ENCODE measurements at regions not wholly inside any gene's neighbourhood (a gene's known extent, or its start where the extent isn't known, plus 50 kb on each side); places are given as distances from the start of the nearest gene placed in this dataset.
"Not testable (repeated sequence)": the region's sequence is repeated elsewhere in the genome, so short reads cannot be mapped to it uniquely, and the experiment has no call there.

DNA sequence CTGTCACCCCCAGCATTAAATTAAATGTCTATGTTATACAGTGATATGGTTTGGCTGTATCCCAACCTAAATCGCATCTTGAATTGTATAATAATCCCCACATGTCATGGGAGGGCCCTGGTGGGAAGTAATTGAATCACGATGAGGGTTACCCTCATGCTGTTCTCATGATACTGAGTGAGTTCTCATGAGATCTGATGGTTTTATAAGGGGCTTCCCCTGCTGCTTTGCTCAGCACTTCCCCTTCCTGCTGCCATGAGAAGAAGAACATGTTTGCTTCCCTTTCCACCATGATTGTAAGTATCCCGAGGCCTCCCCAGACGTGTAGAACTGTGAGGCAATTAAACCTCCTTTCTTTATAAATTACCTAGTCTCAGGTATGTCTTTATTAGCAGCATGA is 445.7 kb downstream of the MRPL39 start:
- no peaks in the 10 kb centered on the region for H3K9me3 ChIP-seq
- no peak overlapping the region for H3K4me3 ChIP-seq
- no peak overlapping the region for H3K27ac ChIP-seq
- no peaks in the 10 kb centered on the region for H3K27me3 ChIP-seq (ENCODE audit: low read depth)
- DNase-seq: no peak
- ATAC-seq: no peak
- TF ChIP-seq, protein P1, sequence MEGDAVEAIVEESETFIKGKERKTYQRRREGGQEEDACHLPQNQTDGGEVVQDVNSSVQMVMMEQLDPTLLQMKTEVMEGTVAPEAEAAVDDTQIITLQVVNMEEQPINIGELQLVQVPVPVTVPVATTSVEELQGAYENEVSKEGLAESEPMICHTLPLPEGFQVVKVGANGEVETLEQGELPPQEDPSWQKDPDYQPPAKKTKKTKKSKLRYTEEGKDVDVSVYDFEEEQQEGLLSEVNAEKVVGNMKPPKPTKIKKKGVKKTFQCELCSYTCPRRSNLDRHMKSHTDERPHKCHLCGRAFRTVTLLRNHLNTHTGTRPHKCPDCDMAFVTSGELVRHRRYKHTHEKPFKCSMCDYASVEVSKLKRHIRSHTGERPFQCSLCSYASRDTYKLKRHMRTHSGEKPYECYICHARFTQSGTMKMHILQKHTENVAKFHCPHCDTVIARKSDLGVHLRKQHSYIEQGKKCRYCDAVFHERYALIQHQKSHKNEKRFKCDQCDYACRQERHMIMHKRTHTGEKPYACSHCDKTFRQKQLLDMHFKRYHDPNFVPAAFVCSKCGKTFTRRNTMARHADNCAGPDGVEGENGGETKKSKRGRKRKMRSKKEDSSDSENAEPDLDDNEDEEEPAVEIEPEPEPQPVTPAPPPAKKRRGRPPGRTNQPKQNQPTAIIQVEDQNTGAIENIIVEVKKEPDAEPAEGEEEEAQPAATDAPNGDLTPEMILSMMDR (IDR thresholded peaks at IDR 0.05): no peak
- no peaks in the 10 kb centered on the region for H3K36me3 ChIP-seq
- H3K4me1 ChIP-seq: no peaks in the 10 kb centered on the region
- intact Hi-C loops (cut with DNase I): no loop called here

DNA sequence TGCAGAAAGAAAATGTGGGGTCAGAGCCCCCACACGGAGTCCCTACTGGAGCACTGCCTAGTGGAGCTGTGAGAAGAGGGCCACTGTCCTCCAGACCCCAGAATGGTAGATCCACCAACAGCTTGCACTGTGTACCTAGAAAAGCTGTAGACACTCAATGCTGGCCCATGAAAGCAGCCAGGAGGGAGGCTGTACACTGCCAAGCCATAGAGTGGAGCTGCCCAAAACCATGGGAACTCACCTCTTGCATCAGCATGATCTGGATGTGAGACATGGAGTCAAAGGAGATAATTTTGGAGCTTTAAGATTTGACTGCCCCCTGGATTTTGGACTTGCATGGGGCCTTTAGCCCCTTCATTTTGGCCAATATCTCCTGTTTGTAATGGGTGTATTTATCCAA is 452.3 kb downstream of the MRPL39 start:
- H3K9me3 ChIP-seq; ATAC-seq; H3K27me3 ChIP-seq (ENCODE audit: low read depth); H3K27ac ChIP-seq; DNase-seq; H3K4me3 ChIP-seq; H3K36me3 ChIP-seq; intact Hi-C loops (cut with DNase I); H3K4me1 ChIP-seq: not testable (repeated sequence)

DNA sequence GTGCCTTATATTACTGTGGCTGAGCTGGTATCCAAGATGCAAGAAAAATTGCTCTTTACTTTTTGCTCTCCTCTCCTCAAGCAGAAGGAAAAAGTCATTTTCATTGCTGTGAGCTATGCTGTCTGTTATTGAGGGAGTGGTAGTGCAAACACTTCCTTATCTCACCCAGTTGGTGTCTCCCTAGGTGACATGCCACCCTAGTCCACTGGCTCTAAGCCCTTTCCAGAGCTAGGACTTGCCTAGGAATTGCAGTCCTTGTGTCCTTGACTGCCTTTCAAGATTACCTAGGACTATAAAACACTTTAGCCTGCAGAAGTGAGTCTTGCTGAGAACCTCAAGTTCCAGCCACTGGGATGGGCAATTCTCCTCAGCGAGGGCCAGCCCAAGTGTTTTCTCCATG is 458.3 kb downstream of the MRPL39 start:
- peak; percentile 16 to 54 for ATAC-seq
- H3K27me3 ChIP-seq (ENCODE audit: low read depth): no peaks in the 10 kb centered on the region

DNA sequence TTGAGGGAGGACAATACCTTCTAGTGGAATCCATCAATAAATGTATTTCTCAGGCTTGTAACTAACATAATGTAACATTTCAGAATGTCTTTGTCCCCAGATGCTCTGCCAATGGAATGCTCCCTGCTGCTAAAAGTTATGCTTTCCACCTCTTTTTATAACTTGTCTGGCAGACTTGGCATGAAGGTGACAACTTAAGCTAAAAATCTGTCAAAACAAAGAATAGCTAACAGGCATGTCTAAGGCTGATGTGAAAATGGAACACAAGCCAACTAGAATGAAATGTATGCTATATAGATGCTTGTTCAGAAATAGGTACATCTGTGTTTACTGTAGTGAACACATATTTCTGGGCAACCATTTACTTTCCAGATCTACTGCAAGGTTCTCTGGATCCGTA is 467.9 kb downstream of the MRPL39 start:
- intact Hi-C loops (cut with DNase I): no loop called here
- TF ChIP-seq, protein P1 (IDR thresholded peaks at IDR 0.05): no peak
- Histone ChIP-seq H3K4me1 (no peaks in the 10 kb centered on the region), H3K4me3 (no peak overlapping the region), H3K27ac (no peak overlapping the region), H3K9me3 (no peaks in the 10 kb centered on the region), H3K27me3 (ENCODE audit: low read depth) (no peaks in the 10 kb centered on the region), H3K36me3 (no peaks in the 10 kb centered on the region)
- no peak for ATAC-seq
- DNase-seq: no peak

More for the DNA sequence above, 458.3 kb downstream of the MRPL39 start:
- TF ChIP-seq, protein P1 (IDR thresholded peaks at IDR 0.05): no peak
- DNase-seq: no peak
- Histone ChIP-seq H3K4me3 (no peak overlapping the region), H3K4me1 (no peaks in the 10 kb centered on the region), H3K36me3 (no peaks in the 10 kb centered on the region), H3K27ac (no peak overlapping the region), H3K9me3 (no peaks in the 10 kb centered on the region)
- intact Hi-C loops (cut with DNase I): no loop called here

DNA sequence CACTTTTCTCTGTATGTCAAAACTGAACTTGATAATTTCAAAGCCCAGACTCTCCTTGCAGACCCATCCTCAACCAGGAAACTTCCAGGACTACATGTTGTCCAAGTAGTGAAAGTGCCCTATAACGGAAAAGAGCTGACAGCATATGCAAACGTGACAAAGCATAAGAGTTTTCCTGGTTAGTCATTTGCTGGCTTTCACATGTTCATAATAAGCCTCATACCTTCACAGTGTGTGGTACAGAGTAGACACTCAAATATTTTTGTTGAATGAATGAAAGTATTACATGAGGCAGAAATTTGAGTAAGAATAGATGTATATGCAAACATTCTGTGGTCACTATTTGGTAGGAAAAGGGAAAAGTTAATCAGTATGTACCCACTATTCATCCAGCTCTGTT is 473.3 kb downstream of the MRPL39 start:
- no peaks in the 10 kb centered on the region for H3K4me1 ChIP-seq
- peaks cover 5% of the 10 kb centered on the region for H3K9me3 ChIP-seq
- intact Hi-C loops (cut with DNase I): no loop called here
- no peak for ATAC-seq
- TF ChIP-seq, protein P1 (IDR thresholded peaks at IDR 0.05): no peak
- H3K27me3 ChIP-seq (ENCODE audit: low read depth): no peaks in the 10 kb centered on the region
- H3K4me3 ChIP-seq: no peak overlapping the region
- no peak for DNase-seq
- H3K36me3 ChIP-seq: no peaks in the 10 kb centered on the region
- no peak overlapping the region for H3K27ac ChIP-seq

DNA sequence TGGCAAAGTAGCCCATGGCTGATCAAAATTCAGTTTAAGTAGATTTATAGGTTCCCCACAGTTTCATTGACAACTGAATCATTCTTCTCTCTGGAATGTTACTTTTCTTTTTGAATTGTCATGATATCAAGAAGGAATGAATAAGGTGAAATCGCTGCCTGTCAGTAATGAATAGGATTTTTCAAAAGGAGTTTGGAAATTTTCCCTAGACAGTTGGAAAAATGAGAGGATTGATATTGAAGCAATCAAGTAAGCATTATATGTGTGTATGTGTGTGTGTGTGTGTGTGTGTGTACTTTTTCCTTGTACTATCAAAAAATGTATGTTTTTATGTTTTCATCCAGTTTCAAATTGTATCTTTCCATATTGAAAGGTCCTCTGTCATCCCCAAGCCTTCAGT is 479.5 kb downstream of the MRPL39 start:
- no peaks in the 10 kb centered on the region for H3K36me3 ChIP-seq
- H3K4me3 ChIP-seq: no peak overlapping the region
- peaks cover 5% of the 10 kb centered on the region for H3K9me3 ChIP-seq
- H3K27me3 ChIP-seq (ENCODE audit: low read depth): no peaks in the 10 kb centered on the region
- no peaks in the 10 kb centered on the region for H3K4me1 ChIP-seq
- no peak for ATAC-seq
- TF ChIP-seq, protein P1 (IDR thresholded peaks at IDR 0.05): no peak
- DNase-seq: no peak
- intact Hi-C loops (cut with DNase I): no loop called here
- no peak overlapping the region for H3K27ac ChIP-seq
